H9 (cell line): ENCODE measurements at regions not wholly inside any gene's neighbourhood (a gene's known extent, or its start where the extent isn't known, plus 50 kb on each side); places are given as distances from the start of the nearest gene placed in this dataset.

Experiments
- DNase-seq: peaks from one replicate; pipeline ENCODE4 v3.0.0-alpha.2; 2017
- H2AFZ ChIP-seq: one replicate; pipeline ENCODE4 v1.6.1; 2013; ENCODE audit warnings: mild to moderate bottlenecking, low read length, control low read depth, moderate library complexity
- H2AK5ac ChIP-seq: 2 replicates; pipeline ENCODE4 v1.6.1; 2013; ENCODE audit warnings: low read length, control low read depth, mixed read lengths; ENCODE audit not compliant: insufficient read length
- H2BK120ac ChIP-seq: one replicate; pipeline ENCODE4 v1.6.1; 2013; ENCODE audit warnings: low read depth, mild to moderate bottlenecking, low read length, control low read depth, inconsistent platforms; ENCODE audit not compliant: poor library complexity, severe bottlenecking
- H2BK12ac ChIP-seq: 2 replicates; pipeline ENCODE4 v1.6.1; 2013; ENCODE audit warnings: low read length, control low read depth, mixed read lengths, low read depth; ENCODE audit not compliant: insufficient read length
- H2BK15ac ChIP-seq: 2 replicates; pipeline ENCODE4 v1.6.1; 2013; ENCODE audit warnings: low read depth, low read length, control low read depth
- H2BK20ac ChIP-seq: one replicate; pipeline ENCODE4 v1.6.1; 2013; ENCODE audit warnings: low read depth, mild to moderate bottlenecking, low read length, control low read depth, inconsistent platforms; ENCODE audit not compliant: poor library complexity, severe bottlenecking
- H2BK5ac ChIP-seq: 2 replicates; pipeline ENCODE4 v1.6.1; 2013; ENCODE audit warnings: low read length, control low read depth, mixed read lengths; ENCODE audit not compliant: insufficient read length
- H3K14ac ChIP-seq: 2 replicates; pipeline ENCODE4 v1.6.1; 2013; ENCODE audit warnings: low read length, control low read depth; ENCODE audit not compliant: insufficient read depth
- H3K18ac ChIP-seq: 2 replicates; pipeline ENCODE4 v1.6.1; 2013; ENCODE audit warnings: low read depth, mild to moderate bottlenecking, mixed read lengths, low read length, control low read depth; ENCODE audit not compliant: insufficient read length
- H3K23ac ChIP-seq: 2 replicates; pipeline ENCODE4 v1.6.1; 2013; ENCODE audit warnings: low read length, control low read depth, mixed read lengths, low read depth; ENCODE audit not compliant: insufficient read length
- H3K23me2 ChIP-seq: 2 replicates; pipeline ENCODE4 v1.6.1; 2013; ENCODE audit warnings: low read depth, mild to moderate bottlenecking, mixed read lengths, low read length, control low read depth; ENCODE audit not compliant: insufficient read length, poor library complexity, severe bottlenecking
- H3K27ac ChIP-seq: 2 replicates; pipeline ENCODE4 v1.5.1; 2013; ENCODE audit warnings: low read length, control low read depth, mixed read lengths, low read depth; ENCODE audit not compliant: insufficient read length
- H3K27me3 ChIP-seq: 2 replicates; pipeline ENCODE4 v1.6.1; 2013; ENCODE audit warnings: low read length, control low read depth, inconsistent platforms; ENCODE audit not compliant: insufficient read depth
- H3K4ac ChIP-seq: 2 replicates; pipeline ENCODE4 v1.6.1; 2013; ENCODE audit warnings: low read depth, mild to moderate bottlenecking, control low read depth, inconsistent platforms, low read length, moderate library complexity
- H3K4me1 ChIP-seq: 2 replicates; pipeline ENCODE4 v1.6.1; 2013; ENCODE audit warnings: low read length, control low read depth, inconsistent platforms; ENCODE audit not compliant: insufficient read depth
- H3K4me2 ChIP-seq: 2 replicates; pipeline ENCODE4 v1.6.1; 2013; ENCODE audit warnings: low read length, control low read depth, mixed read lengths; ENCODE audit not compliant: insufficient read length, insufficient read depth
- H3K56ac ChIP-seq: 2 replicates; pipeline ENCODE4 v1.6.1; 2013; ENCODE audit warnings: low read depth, mild to moderate bottlenecking, mixed read lengths, low read length, control low read depth; ENCODE audit not compliant: insufficient read length
- H3K79me1 ChIP-seq: 2 replicates; pipeline ENCODE4 v1.6.1; 2013; ENCODE audit warnings: low read depth, mild to moderate bottlenecking, moderate library complexity, low read length, control low read depth, inconsistent platforms; ENCODE audit not compliant: insufficient read depth, poor library complexity, severe bottlenecking
- H3K79me2 ChIP-seq: 2 replicates; pipeline ENCODE4 v1.6.1; 2013; ENCODE audit warnings: low read length, control low read depth, inconsistent platforms; ENCODE audit not compliant: insufficient read depth
- H3K9ac ChIP-seq: 2 replicates; pipeline ENCODE4 v1.6.1; 2013; ENCODE audit warnings: low read length, control low read depth, mixed read lengths; ENCODE audit not compliant: insufficient read length; ENCODE audit errors: extremely low read depth
- H3K9me3 ChIP-seq: one replicate; pipeline ENCODE4 v1.6.1; 2013; ENCODE audit warnings: low read depth, low read length, inconsistent platforms; ENCODE audit not compliant: control insufficient read depth
- H3T11ph ChIP-seq: one replicate; pipeline ENCODE4 v1.6.1; 2013; ENCODE audit warnings: mild to moderate bottlenecking, low read length, control low read depth, inconsistent platforms
- H4K20me1 ChIP-seq: one replicate; pipeline ENCODE4 v1.6.1; 2013; ENCODE audit not compliant: control insufficient read depth, insufficient read length, insufficient read depth
- H4K5ac ChIP-seq: 2 replicates; pipeline ENCODE4 v1.6.1; 2013; ENCODE audit warnings: low read depth, mild to moderate bottlenecking, mixed read lengths, low read length, control low read depth; ENCODE audit not compliant: insufficient read length
- H4K8ac ChIP-seq: replicated peaks from 2 replicates; pipeline ENCODE4 v1.6.1; 2013; ENCODE audit warnings: low read length, control low read depth, mixed read lengths, low read depth; ENCODE audit not compliant: insufficient read length
- H4K91ac ChIP-seq: 2 replicates; pipeline ENCODE4 v1.6.1; 2013; ENCODE audit warnings: low read depth, mild to moderate bottlenecking, moderate library complexity, mixed read lengths, low read length, control low read depth; ENCODE audit not compliant: insufficient read length
- H3K27ac Mint-ChIP-seq, 3 experiments: 2 replicates in 2 of 3; 3 replicates in 1 of 3; pipeline ENCODE4 v1.8.0; 2020 to 2021; ENCODE audit warnings: mixed read lengths in 3 of 3, mild to moderate bottlenecking in 1 of 3, moderate library complexity in 1 of 3
- H3K27me3 Mint-ChIP-seq: 2 replicates; pipeline ENCODE4 v1.8.0; 2021; ENCODE audit warnings: low read depth, mild to moderate bottlenecking, moderate library complexity, mixed read lengths
- H3K36me3 Mint-ChIP-seq, 3 experiments: 2 replicates in 2 of 3; 3 replicates in 1 of 3; pipeline ENCODE4 v1.8.0; 2020 to 2021; ENCODE audit warnings: low read depth in 3 of 3, mixed read lengths in 3 of 3; ENCODE audit not compliant: insufficient read depth in 1 of 3
- H3K4me1 Mint-ChIP-seq, 2 experiments: 2 replicates each; pipeline ENCODE4 v1.8.0; 2020; ENCODE audit warnings: mixed read lengths in 2 of 2
- H3K4me3 Mint-ChIP-seq, 2 experiments: 2 replicates in 1 of 2; 3 replicates in 1 of 2; pipeline ENCODE4 v1.8.0; 2020 to 2021; ENCODE audit warnings: mild to moderate bottlenecking in 2 of 2, mixed read lengths in 2 of 2, moderate library complexity in 1 of 2
- H3K9me3 Mint-ChIP-seq, 2 experiments: 2 replicates in 1 of 2; 3 replicates in 1 of 2; pipeline ENCODE4 v1.8.0; 2020; ENCODE audit warnings: mild to moderate bottlenecking in 2 of 2, mixed read lengths in 2 of 2, moderate library complexity in 1 of 2
- CTCF ChIP-seq: fragments of 200-600 bp; sonication (generic); conservative IDR thresholded peaks from 3 replicates; pipeline ENCODE4 v1.8.0; 2021; ENCODE audit warnings: antibody characterized with exemption, mild to moderate bottlenecking
- WGBS: extraction: QIAGEN DNeasy Blood & Tissue Kit; methylation state at CpG from one replicate; pipeline ENCODE4 v1.1.7; 2013; ENCODE audit warnings: missing lambda C conversion rate, low lambda C conversion rate, mixed read lengths; ENCODE audit not compliant: insufficient read length; ENCODE audit errors: extremely low coverage; 5-methylcytosine and 5-hydroxymethylcytosine counted together

GRCh38 chr13:24612726-24613125, 67.5 kb upstream of the ATP12A start:
- Histone ChIP-seq H4K20me1 (no peaks in the 10 kb centered on the region), H3K14ac (no peak overlapping the region; the same call in 1 of the 2 replicates), H3K56ac (no peak overlapping the region), H2AFZ (no peak overlapping the region), H3K23me2 (no peaks in the 10 kb centered on the region), H3K23ac (no peak overlapping the region), H3K4ac (no peak overlapping the region), H2BK120ac (no peak overlapping the region), H3K79me1 (no peaks in the 10 kb centered on the region), H3K4me2 (no peak overlapping the region), H2BK15ac (no peak overlapping the region), H3K4me1 (no peaks in the 10 kb centered on the region), H3T11ph (no peak overlapping the region), H3K9ac (no peak overlapping the region), H3K79me2 (no peaks in the 10 kb centered on the region), H2BK5ac (no peak overlapping the region), H4K5ac (no peak overlapping the region), H3K27ac (no peak overlapping the region), H2BK12ac (no peak overlapping the region), H2BK20ac (no peak overlapping the region), H4K91ac (no peak overlapping the region), H3K18ac (no peak overlapping the region), H3K27me3 (no peaks in the 10 kb centered on the region), H3K9me3 (no peaks in the 10 kb centered on the region), H2AK5ac (no peak overlapping the region), H4K8ac (no peak overlapping the region)
- H3K27me3 Mint-ChIP-seq = peaks cover 11% of the 10 kb centered on the region
- peaks cover 9 to 10% of the 10 kb centered on the region in 2 experiments for H3K4me1 Mint-ChIP-seq
- WGBS = no CpG with 5 or more reads among the region's 9 CpGs
- H3K9me3 Mint-ChIP-seq = no peaks in the 10 kb centered on the region
- no peak overlapping the region for H3K27ac Mint-ChIP-seq
- no peak for TF ChIP-seq CTCF
- no peaks in the 10 kb centered on the region for H3K36me3 Mint-ChIP-seq
- H3K4me3 Mint-ChIP-seq = no peak overlapping the region
- no peak for DNase-seq
